GM20000 (cell line): ENCODE measurements at regions not wholly inside any gene's neighbourhood (a gene's known extent, or its start where the extent isn't known, plus 50 kb on each side); places are given as distances from the start of the nearest gene placed in this dataset.
"Not testable (repeated sequence)": the region's sequence is repeated elsewhere in the genome, so short reads cannot be mapped to it uniquely, and the experiment has no call there.

ENCODE experiments used
- DNase-seq: peaks from one replicate; pipeline ENCODE4 v3.0.0; 2012; ENCODE audit warnings: low spot score
- TF ChIP-seq, protein P1 (sequence below): IDR thresholded peaks from 2 replicates; pipeline ENCODE4 v1.5.1; 2012; ENCODE audit warnings: mild to moderate bottlenecking, control low read depth; ENCODE audit errors: extremely low read depth, missing control alignments

GRCh38 chr13:78045916-78046315 lies 127.3 kb upstream of the EDNRB start:
- DNase-seq: no peak
- TF ChIP-seq, protein P1, sequence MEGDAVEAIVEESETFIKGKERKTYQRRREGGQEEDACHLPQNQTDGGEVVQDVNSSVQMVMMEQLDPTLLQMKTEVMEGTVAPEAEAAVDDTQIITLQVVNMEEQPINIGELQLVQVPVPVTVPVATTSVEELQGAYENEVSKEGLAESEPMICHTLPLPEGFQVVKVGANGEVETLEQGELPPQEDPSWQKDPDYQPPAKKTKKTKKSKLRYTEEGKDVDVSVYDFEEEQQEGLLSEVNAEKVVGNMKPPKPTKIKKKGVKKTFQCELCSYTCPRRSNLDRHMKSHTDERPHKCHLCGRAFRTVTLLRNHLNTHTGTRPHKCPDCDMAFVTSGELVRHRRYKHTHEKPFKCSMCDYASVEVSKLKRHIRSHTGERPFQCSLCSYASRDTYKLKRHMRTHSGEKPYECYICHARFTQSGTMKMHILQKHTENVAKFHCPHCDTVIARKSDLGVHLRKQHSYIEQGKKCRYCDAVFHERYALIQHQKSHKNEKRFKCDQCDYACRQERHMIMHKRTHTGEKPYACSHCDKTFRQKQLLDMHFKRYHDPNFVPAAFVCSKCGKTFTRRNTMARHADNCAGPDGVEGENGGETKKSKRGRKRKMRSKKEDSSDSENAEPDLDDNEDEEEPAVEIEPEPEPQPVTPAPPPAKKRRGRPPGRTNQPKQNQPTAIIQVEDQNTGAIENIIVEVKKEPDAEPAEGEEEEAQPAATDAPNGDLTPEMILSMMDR: no peak

DNA sequence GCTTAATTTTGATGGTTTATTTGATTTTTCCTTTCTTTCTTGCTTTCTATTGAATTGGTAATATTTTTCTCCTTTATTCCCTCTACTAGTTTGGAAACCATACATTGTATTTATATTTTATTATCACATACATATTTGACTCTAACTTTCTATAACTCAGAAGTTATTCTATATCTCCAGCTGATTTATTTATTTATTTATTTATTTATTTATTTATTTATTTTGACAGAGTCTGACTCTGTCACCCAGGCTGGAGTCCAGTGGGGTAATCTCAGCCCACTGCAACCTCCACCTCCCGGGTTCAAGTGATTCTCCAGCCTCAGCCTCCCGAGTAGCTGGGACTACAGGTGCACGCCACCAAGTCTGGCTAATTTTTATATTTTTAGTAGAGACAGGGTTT lies 122.7 kb upstream of the EDNRB start:
- not testable (repeated sequence) for DNase-seq

DNA sequence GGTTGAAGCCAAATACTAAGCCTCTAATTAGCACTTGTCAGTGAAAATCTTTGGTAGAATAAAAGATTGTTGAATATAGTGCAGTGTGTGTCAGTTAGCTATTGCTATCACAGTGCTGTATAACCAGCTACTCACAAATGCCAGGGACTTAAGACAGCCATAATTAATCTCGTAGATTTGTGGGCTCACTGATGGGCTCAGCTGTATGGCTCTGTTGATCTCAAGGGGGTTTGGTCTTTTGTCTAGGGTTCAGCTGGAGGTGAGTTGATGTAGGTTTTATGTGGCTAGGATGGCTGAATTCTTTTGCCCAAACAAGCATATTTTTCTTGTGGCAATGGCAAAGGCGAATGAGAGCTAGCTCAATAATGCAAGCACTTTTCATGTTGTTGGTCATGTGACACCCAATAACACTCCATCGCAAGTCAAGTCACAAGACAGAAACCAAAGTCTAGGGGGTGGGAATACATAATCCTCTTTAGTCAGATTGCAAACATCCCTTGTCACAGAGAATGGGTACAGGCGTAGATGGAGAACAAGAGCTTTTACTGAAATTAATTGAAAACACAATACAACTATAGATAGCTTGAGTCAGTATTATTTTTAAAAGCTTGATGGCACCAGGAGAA lies 121.7 kb upstream of the EDNRB start:
- TF ChIP-seq, protein P1: no peak
- no peak for DNase-seq

- TF ChIP-seq, protein P1: no peak
- DNase-seq: no peak
Measured at GRCh38 chr13:78036841-78037240, 118.2 kb upstream of the EDNRB start.

GRCh38 chr13:78035500-78035899 lies 116.9 kb upstream of the EDNRB start:
- TF ChIP-seq, protein P1: no peak
- DNase-seq: no peak

GRCh38 chr13:78033509-78033908 lies 114.9 kb upstream of the EDNRB start:
- TF ChIP-seq, protein P1: no peak
- no peak for DNase-seq

- TF ChIP-seq, protein P1: no peak
Measured at GRCh38 chr13:78032132-78032531, 113.5 kb upstream of the EDNRB start.

GRCh38 chr13:78030341-78030896 lies 111.8 kb upstream of the EDNRB start:
- TF ChIP-seq, protein P1: no peak
- DNase-seq: no peak

More at GRCh38 chr13:78032132-78032531, 113.5 kb upstream of the EDNRB start:
- DNase-seq: no peak
